ENCODE measurements at regions not wholly inside any gene's neighbourhood (a gene's known extent, or its start where the extent isn't known, plus 50 kb on each side); places are given as distances from the start of the nearest gene placed in this dataset.

DNA sequence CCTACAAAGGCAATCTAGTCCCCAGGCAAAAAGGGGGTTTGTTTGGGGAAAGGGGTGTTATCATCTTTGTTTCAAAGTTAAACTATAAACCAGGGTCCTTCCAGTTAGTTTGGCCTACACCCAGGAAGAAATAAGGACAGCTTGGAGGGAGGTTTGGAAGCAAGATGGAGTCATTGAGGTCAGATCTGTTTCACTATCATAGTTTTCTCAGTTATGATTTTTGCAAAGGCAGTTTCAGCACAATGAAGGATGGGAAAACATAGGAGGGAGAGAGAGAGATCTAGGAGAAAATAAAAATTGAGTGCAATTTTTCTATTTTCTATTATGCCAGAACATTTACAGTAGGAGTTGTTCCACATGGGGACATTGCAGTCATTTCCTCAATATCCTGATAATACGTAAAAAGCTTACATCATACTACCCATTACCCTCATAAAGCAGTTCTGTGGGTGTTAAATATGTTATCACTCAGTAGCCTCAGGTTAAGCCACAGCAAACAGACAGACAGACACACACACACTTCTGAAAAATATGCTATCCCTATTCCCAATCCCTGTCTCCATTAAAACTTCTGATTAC is 401.3 kb upstream of the FAT3 start (continued):
- TF ChIP-seq, protein P1, sequence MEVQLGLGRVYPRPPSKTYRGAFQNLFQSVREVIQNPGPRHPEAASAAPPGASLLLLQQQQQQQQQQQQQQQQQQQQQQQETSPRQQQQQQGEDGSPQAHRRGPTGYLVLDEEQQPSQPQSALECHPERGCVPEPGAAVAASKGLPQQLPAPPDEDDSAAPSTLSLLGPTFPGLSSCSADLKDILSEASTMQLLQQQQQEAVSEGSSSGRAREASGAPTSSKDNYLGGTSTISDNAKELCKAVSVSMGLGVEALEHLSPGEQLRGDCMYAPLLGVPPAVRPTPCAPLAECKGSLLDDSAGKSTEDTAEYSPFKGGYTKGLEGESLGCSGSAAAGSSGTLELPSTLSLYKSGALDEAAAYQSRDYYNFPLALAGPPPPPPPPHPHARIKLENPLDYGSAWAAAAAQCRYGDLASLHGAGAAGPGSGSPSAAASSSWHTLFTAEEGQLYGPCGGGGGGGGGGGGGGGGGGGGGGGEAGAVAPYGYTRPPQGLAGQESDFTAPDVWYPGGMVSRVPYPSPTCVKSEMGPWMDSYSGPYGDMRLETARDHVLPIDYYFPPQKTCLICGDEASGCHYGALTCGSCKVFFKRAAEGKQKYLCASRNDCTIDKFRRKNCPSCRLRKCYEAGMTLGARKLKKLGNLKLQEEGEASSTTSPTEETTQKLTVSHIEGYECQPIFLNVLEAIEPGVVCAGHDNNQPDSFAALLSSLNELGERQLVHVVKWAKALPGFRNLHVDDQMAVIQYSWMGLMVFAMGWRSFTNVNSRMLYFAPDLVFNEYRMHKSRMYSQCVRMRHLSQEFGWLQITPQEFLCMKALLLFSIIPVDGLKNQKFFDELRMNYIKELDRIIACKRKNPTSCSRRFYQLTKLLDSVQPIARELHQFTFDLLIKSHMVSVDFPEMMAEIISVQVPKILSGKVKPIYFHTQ (CRISPR knock-in tag; IDR thresholded peaks at IDR 0.05), result no peak
- TF ChIP-seq, protein P2, sequence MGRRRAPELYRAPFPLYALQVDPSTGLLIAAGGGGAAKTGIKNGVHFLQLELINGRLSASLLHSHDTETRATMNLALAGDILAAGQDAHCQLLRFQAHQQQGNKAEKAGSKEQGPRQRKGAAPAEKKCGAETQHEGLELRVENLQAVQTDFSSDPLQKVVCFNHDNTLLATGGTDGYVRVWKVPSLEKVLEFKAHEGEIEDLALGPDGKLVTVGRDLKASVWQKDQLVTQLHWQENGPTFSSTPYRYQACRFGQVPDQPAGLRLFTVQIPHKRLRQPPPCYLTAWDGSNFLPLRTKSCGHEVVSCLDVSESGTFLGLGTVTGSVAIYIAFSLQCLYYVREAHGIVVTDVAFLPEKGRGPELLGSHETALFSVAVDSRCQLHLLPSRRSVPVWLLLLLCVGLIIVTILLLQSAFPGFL (CRISPR knock-in tag; IDR thresholded peaks at IDR 0.05; ENCODE audit: borderline replicate concordance), result no peak
- TF ChIP-seq RORB (CRISPR knock-in tag; IDR thresholded peaks at IDR 0.05) (no peak), ZNF416 (CRISPR knock-in tag; IDR thresholded peaks at IDR 0.05) (no peak), TP53 (CRISPR knock-in tag; IDR thresholded peaks at IDR 0.05) (no peak), CREM (CRISPR knock-in tag; IDR thresholded peaks at IDR 0.05) (no peak)
- TF ChIP-seq, protein P3, sequence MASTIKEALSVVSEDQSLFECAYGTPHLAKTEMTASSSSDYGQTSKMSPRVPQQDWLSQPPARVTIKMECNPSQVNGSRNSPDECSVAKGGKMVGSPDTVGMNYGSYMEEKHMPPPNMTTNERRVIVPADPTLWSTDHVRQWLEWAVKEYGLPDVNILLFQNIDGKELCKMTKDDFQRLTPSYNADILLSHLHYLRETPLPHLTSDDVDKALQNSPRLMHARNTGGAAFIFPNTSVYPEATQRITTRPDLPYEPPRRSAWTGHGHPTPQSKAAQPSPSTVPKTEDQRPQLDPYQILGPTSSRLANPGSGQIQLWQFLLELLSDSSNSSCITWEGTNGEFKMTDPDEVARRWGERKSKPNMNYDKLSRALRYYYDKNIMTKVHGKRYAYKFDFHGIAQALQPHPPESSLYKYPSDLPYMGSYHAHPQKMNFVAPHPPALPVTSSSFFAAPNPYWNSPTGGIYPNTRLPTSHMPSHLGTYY (CRISPR knock-in tag; IDR thresholded peaks at IDR 0.05), result no peak
- TF ChIP-seq, protein P4, sequence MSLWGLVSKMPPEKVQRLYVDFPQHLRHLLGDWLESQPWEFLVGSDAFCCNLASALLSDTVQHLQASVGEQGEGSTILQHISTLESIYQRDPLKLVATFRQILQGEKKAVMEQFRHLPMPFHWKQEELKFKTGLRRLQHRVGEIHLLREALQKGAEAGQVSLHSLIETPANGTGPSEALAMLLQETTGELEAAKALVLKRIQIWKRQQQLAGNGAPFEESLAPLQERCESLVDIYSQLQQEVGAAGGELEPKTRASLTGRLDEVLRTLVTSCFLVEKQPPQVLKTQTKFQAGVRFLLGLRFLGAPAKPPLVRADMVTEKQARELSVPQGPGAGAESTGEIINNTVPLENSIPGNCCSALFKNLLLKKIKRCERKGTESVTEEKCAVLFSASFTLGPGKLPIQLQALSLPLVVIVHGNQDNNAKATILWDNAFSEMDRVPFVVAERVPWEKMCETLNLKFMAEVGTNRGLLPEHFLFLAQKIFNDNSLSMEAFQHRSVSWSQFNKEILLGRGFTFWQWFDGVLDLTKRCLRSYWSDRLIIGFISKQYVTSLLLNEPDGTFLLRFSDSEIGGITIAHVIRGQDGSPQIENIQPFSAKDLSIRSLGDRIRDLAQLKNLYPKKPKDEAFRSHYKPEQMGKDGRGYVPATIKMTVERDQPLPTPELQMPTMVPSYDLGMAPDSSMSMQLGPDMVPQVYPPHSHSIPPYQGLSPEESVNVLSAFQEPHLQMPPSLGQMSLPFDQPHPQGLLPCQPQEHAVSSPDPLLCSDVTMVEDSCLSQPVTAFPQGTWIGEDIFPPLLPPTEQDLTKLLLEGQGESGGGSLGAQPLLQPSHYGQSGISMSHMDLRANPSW (CRISPR knock-in tag; conservative IDR thresholded peaks at IDR 0.05; ENCODE audit: low read depth), result no peak

DNA sequence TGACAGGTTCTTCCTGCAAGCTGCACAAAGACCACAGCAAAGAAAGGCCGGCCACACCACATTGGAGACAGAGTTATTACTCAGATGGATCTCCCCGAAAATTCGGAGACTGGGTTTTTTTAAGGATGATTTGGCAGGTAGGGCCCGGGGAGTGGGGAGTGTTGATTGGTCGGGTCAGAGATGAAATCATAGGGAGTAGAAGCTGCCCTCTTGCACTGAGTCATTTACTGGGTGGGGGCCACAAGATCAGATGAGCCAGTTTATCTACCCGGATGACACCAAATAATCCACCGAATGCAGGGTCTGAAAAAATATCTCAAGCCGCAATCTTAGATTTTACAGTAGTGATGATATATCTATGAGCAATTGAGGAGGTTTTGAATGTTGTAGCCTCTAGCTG is 401.8 kb upstream of the FAT3 start:
- DNase-seq (ENCODE audit: low spot score) (no peak), ATAC-seq (no peak)
- H3K27ac Mint-ChIP-seq, result no peak overlapping the region
- peaks cover 34% of the 10 kb centered on the region for H3K4me1 Mint-ChIP-seq
- H3K36me3 Mint-ChIP-seq, result no peaks in the 10 kb centered on the region
- no peak overlapping the region for H3K4me3 Mint-ChIP-seq
- TF ChIP-seq IRF2 (CRISPR knock-in tag; IDR thresholded peaks at IDR 0.05; ENCODE audit: borderline replicate concordance, low read depth) (no peak), TCF7 (CRISPR knock-in tag; IDR thresholded peaks at IDR 0.05; ENCODE audit: low read depth) (no peak), KAT7 (CRISPR knock-in tag; IDR thresholded peaks at IDR 0.05; ENCODE audit: borderline replicate concordance) (no peak), ZBTB21 (CRISPR knock-in tag; IDR thresholded peaks at IDR 0.05; ENCODE audit: borderline replicate concordance) (no peak), EMX1 (CRISPR knock-in tag; IDR thresholded peaks at IDR 0.05) (no peak), TP53 (CRISPR knock-in tag; IDR thresholded peaks at IDR 0.05) (no peak), MXD4 (CRISPR knock-in tag; IDR thresholded peaks at IDR 0.05; ENCODE audit: borderline replicate concordance) (no peak), JAZF1 (CRISPR knock-in tag; IDR thresholded peaks at IDR 0.05) (no peak), NFYB (CRISPR knock-in tag; conservative IDR thresholded peaks at IDR 0.05; ENCODE audit: low read depth) (no peak), ZNF671 (CRISPR knock-in tag; IDR thresholded peaks at IDR 0.05) (no peak), TEAD1 (CRISPR knock-in tag; IDR thresholded peaks at IDR 0.05) (no peak), GTF2I (CRISPR knock-in tag; conservative IDR thresholded peaks at IDR 0.05) (no peak)
- TF ChIP-seq, protein P5, sequence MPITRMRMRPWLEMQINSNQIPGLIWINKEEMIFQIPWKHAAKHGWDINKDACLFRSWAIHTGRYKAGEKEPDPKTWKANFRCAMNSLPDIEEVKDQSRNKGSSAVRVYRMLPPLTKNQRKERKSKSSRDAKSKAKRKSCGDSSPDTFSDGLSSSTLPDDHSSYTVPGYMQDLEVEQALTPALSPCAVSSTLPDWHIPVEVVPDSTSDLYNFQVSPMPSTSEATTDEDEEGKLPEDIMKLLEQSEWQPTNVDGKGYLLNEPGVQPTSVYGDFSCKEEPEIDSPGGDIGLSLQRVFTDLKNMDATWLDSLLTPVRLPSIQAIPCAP (CRISPR knock-in tag; IDR thresholded peaks at IDR 0.05), result no peak
- TF ChIP-seq, protein P6, sequence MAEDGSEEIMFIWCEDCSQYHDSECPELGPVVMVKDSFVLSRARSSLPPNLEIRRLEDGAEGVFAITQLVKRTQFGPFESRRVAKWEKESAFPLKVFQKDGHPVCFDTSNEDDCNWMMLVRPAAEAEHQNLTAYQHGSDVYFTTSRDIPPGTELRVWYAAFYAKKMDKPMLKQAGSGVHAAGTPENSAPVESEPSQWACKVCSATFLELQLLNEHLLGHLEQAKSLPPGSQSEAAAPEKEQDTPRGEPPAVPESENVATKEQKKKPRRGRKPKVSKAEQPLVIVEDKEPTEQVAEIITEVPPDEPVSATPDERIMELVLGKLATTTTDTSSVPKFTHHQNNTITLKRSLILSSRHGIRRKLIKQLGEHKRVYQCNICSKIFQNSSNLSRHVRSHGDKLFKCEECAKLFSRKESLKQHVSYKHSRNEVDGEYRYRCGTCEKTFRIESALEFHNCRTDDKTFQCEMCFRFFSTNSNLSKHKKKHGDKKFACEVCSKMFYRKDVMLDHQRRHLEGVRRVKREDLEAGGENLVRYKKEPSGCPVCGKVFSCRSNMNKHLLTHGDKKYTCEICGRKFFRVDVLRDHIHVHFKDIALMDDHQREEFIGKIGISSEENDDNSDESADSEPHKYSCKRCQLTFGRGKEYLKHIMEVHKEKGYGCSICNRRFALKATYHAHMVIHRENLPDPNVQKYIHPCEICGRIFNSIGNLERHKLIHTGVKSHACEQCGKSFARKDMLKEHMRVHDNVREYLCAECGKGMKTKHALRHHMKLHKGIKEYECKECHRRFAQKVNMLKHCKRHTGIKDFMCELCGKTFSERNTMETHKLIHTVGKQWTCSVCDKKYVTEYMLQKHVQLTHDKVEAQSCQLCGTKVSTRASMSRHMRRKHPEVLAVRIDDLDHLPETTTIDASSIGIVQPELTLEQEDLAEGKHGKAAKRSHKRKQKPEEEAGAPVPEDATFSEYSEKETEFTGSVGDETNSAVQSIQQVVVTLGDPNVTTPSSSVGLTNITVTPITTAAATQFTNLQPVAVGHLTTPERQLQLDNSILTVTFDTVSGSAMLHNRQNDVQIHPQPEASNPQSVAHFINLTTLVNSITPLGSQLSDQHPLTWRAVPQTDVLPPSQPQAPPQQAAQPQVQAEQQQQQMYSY (CRISPR knock-in tag; IDR thresholded peaks at IDR 0.05), result no peak
- H3K9me3 Mint-ChIP-seq, result no peaks in the 10 kb centered on the region
- ChIA-PET CTCF (no interaction called here), POLR2A (no interaction called here)
- H3K27me3 Mint-ChIP-seq (ENCODE audit: low read depth), result no peaks in the 10 kb centered on the region
